Fibroblast of lung (primary cell): ENCODE measurements at regions not wholly inside any gene's neighbourhood (a gene's known extent, or its start where the extent isn't known, plus 50 kb on each side); places are given as distances from the start of the nearest gene placed in this dataset.

ENCODE experiments used
- DNase-seq, 2 donors: peaks; one replicate each; pipeline versions ENCODE4 v3.0.0 to v3.0.0-alpha.2; 2010; ENCODE audit warnings: low read depth in 2 of 2
- H2AFZ ChIP-seq: 2 replicates; pipeline ENCODE4 v1.5.1; 2012; ENCODE audit warnings: low read length, control low read depth, inconsistent platforms
- H3K27ac ChIP-seq: 2 replicates; pipeline ENCODE4 v1.5.1; 2011; ENCODE audit warnings: low read length, control low read depth; ENCODE audit not compliant: insufficient read depth
- H3K27me3 ChIP-seq: 2 replicates; pipeline ENCODE4 v1.5.1; 2011; ENCODE audit warnings: mild to moderate bottlenecking, low read length; ENCODE audit not compliant: control insufficient read depth, insufficient read depth
- H3K36me3 ChIP-seq: 2 replicates; pipeline ENCODE4 v1.5.1; 2011; ENCODE audit warnings: low read length; ENCODE audit not compliant: control insufficient read depth, insufficient read depth
- H3K4me1 ChIP-seq: 2 replicates; pipeline ENCODE4 v1.5.1; 2011; ENCODE audit warnings: low read length; ENCODE audit not compliant: control insufficient read depth, insufficient read depth; ENCODE audit errors: extremely low read depth
- H3K4me2 ChIP-seq: 2 replicates; pipeline ENCODE4 v1.5.1; 2011; ENCODE audit warnings: low read length, control low read depth; ENCODE audit not compliant: insufficient read depth; ENCODE audit errors: extremely low read depth
- H3K4me3 ChIP-seq, 4 experiments: fragments of 200-600 bp in 1 of 4; sonication (generic) in 1 of 4; replicated peaks in 1 of 4; 2 replicates each; pipeline ENCODE4 v1.5.1; 2011 to 2016; ENCODE audit warnings: low read length in 4 of 4, low read depth in 3 of 4, mild to moderate bottlenecking in 3 of 4, control low read depth in 2 of 4, inconsistent platforms in 1 of 4, mixed read lengths in 1 of 4; ENCODE audit not compliant: insufficient read depth in 1 of 4; ENCODE audit errors: control extremely low read depth in 1 of 4
- H3K79me2 ChIP-seq: 2 replicates; pipeline ENCODE4 v1.5.1; 2012; ENCODE audit warnings: mild to moderate bottlenecking, low read length, inconsistent platforms; ENCODE audit not compliant: control insufficient read depth, insufficient read depth
- H3K9ac ChIP-seq: 2 replicates; pipeline ENCODE4 v1.5.1; 2011; ENCODE audit warnings: mild to moderate bottlenecking, low read length, control low read depth; ENCODE audit not compliant: insufficient read depth
- H3K9me3 ChIP-seq: 2 replicates; pipeline ENCODE4 v1.5.1; 2012; ENCODE audit warnings: low read depth, low read length; ENCODE audit not compliant: control insufficient read depth, insufficient read depth
- H4K20me1 ChIP-seq: 2 replicates; pipeline ENCODE4 v1.5.1; 2011; ENCODE audit warnings: low read length; ENCODE audit not compliant: control insufficient read depth, insufficient read depth; ENCODE audit errors: extremely low read depth
- CTCF ChIP-seq, 2 donors: IDR thresholded peaks in 1 of 2; conservative IDR thresholded peaks in 1 of 2; 1 replicate in 1 of 2; 2 replicates in 1 of 2; pipeline ENCODE4 v1.5.1; 2011 to 2012; ENCODE audit warnings: low read length in 2 of 2, control low read depth in 1 of 2, inconsistent platforms in 1 of 2, low read depth in 1 of 2, mild to moderate bottlenecking in 1 of 2
- EZH2 ChIP-seq: IDR thresholded peaks from 2 replicates; pipeline ENCODE4 v1.5.1; 2012; ENCODE audit warnings: low read length, control low read depth, mild to moderate bottlenecking; ENCODE audit errors: missing control alignments

- H3K9ac ChIP-seq: no peak overlapping the region
- TF ChIP-seq EZH2: no peak
- no peak for TF ChIP-seq CTCF (conservative IDR thresholded peaks at IDR 0.05 in 1 of 2, IDR thresholded peaks at IDR 0.05 in 1 of 2; ENCODE audit: low read depth in 1 of 2, low read length in 2 of 2)
Measured at GRCh38 chr9:79928661-79929223, 357.0 kb downstream of the TLE4 start.

GRCh38 chr9:79925326-79925725, 353.6 kb downstream of the TLE4 start:
- no peaks in the 10 kb centered on the region for H3K27me3 ChIP-seq
- H4K20me1 ChIP-seq: no peaks in the 10 kb centered on the region
- no peak overlapping the region for H3K27ac ChIP-seq
- DNase-seq: no peak
- no peaks in the 10 kb centered on the region for H3K4me1 ChIP-seq
- no peaks in the 10 kb centered on the region for H3K9me3 ChIP-seq
- no peaks in the 10 kb centered on the region for H3K79me2 ChIP-seq
- H3K9ac ChIP-seq: no peak overlapping the region
- H3K4me3 ChIP-seq: no peak overlapping the region
- H3K4me2 ChIP-seq: no peak overlapping the region
- TF ChIP-seq CTCF (conservative IDR thresholded peaks at IDR 0.05 in 1 of 2, IDR thresholded peaks at IDR 0.05 in 1 of 2; ENCODE audit: low read depth in 1 of 2, low read length in 2 of 2): no peak
- no peak for TF ChIP-seq EZH2
- no peaks in the 10 kb centered on the region for H3K36me3 ChIP-seq
- no peak overlapping the region for H2AFZ ChIP-seq

More at GRCh38 chr9:79928661-79929223, 357.0 kb downstream of the TLE4 start:
- Histone ChIP-seq H4K20me1 (no peaks in the 10 kb centered on the region), H3K36me3 (no peaks in the 10 kb centered on the region), H3K79me2 (no peaks in the 10 kb centered on the region), H3K27ac (no peak overlapping the region), H3K27me3 (no peaks in the 10 kb centered on the region), H2AFZ (no peak overlapping the region), H3K4me3 (no peak overlapping the region), H3K4me2 (no peak overlapping the region), H3K4me1 (no peaks in the 10 kb centered on the region), H3K9me3 (no peaks in the 10 kb centered on the region)
- DNase-seq: no peak

- Histone ChIP-seq H4K20me1 (no peaks in the 10 kb centered on the region), H3K4me1 (no peaks in the 10 kb centered on the region), H3K4me2 (no peak overlapping the region), H3K79me2 (no peaks in the 10 kb centered on the region), H3K9me3 (no peaks in the 10 kb centered on the region), H3K4me3 (no peak overlapping the region), H3K27me3 (no peaks in the 10 kb centered on the region), H3K27ac (no peak overlapping the region), H2AFZ (no peak overlapping the region), H3K36me3 (no peaks in the 10 kb centered on the region), H3K9ac (no peak overlapping the region)
- no peak for DNase-seq
- TF ChIP-seq CTCF (conservative IDR thresholded peaks at IDR 0.05 in 1 of 2, IDR thresholded peaks at IDR 0.05 in 1 of 2; ENCODE audit: low read depth in 1 of 2, low read length in 2 of 2): no peak
- TF ChIP-seq EZH2: no peak
Measured at GRCh38 chr9:79924836-79925235, 353.1 kb downstream of the TLE4 start.
